ENCODE measurements at regions not wholly inside any gene's neighbourhood (a gene's known extent, or its start where the extent isn't known, plus 50 kb on each side); places are given as distances from the start of the nearest gene placed in this dataset.

DNA sequence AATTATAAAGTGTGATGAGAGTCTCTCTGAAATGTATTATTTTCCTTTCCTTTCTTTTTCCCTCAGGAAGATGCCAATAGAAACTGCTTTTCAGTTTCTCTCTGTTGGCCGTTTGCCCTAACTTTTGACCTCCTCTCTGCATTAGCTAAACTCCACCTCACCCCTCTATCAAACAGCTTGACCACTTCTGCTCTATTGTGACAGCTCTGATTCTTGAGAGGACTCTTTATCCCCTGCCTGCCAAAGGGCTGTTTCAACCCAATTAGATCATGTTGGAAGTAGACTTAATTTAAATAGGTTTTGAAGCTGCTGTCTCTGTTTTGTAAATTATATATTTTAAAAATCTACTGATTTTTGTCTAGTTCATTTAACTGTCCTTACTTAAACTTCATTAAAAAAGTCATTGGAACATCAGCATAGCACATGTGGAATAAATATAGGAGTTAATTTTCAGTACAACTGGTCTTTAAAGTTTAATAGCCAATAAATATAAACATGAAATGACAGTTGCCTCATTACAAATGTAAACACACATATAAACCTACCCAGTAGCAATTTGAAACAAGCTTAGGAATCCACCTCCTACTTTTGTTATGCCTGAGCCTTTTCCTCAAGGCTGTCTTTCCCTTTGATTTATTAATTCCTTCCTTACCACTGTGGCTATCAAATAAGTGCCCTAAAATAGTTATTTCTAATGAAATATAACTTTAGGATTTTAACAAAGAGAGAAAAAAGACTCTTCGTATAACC, 152.0 kb downstream of the CHRM3 start:
- Mint-ChIP-seq H3K9me3 (peaks cover 0 to 15% (median 6%) of the 10 kb centered on the region in 7 donors), H3K4me1 (peaks cover 6% of the 10 kb centered on the region), H3K27me3 (ENCODE audit: low read depth in 3 of 3) (no peaks in the 10 kb centered on the region), H3K27ac (no peak overlapping the region), H3K36me3 (no peaks in the 10 kb centered on the region), H3K4me3 (no peak overlapping the region)
- peaks cover 0 to 2% of the 10 kb centered on the region in 2 donors for H3K9me3 ChIP-seq (replicated peaks in 1 of 2; ENCODE audit: control insufficient read depth in 1 of 2, insufficient read depth in 1 of 2, low read length in 2 of 2)
- TF ChIP-seq, protein P1, sequence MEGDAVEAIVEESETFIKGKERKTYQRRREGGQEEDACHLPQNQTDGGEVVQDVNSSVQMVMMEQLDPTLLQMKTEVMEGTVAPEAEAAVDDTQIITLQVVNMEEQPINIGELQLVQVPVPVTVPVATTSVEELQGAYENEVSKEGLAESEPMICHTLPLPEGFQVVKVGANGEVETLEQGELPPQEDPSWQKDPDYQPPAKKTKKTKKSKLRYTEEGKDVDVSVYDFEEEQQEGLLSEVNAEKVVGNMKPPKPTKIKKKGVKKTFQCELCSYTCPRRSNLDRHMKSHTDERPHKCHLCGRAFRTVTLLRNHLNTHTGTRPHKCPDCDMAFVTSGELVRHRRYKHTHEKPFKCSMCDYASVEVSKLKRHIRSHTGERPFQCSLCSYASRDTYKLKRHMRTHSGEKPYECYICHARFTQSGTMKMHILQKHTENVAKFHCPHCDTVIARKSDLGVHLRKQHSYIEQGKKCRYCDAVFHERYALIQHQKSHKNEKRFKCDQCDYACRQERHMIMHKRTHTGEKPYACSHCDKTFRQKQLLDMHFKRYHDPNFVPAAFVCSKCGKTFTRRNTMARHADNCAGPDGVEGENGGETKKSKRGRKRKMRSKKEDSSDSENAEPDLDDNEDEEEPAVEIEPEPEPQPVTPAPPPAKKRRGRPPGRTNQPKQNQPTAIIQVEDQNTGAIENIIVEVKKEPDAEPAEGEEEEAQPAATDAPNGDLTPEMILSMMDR (IDR thresholded peaks at IDR 0.05): no peak
- no peak overlapping the region for H3K4me3 ChIP-seq (replicated peaks in 1 of 3; ENCODE audit: low read depth in 2 of 3, low read length in 3 of 3)
- WGBS (ENCODE audit: insufficient coverage): 0% methylated on average over 1 of the region's 2 CpGs
- intact Hi-C loops (cut with micrococcal nuclease): no loop called here
- H3K4me1 ChIP-seq (ENCODE audit: control insufficient read depth in 1 of 2, insufficient read depth in 2 of 2, low read length in 2 of 2): no peaks in the 10 kb centered on the region
- no peaks in the 10 kb centered on the region for H4K20me1 ChIP-seq (ENCODE audit: insufficient read depth, low read length)
- no peaks in the 10 kb centered on the region for H3K79me2 ChIP-seq (ENCODE audit: insufficient read depth, low read length)
- H3K27ac ChIP-seq (ENCODE audit: low read depth in 1 of 2, low read length in 2 of 2): no peak overlapping the region
- no peak overlapping the region for H2AFZ ChIP-seq (ENCODE audit: insufficient read depth, low read depth, low read length, poor library complexity, severe bottlenecking)
- no peak overlapping the region for H3K4me2 ChIP-seq (replicated peaks; ENCODE audit: extremely low read depth, low read length, poor library complexity, severe bottlenecking)
- no peak overlapping the region for H3K9ac ChIP-seq (ENCODE audit: insufficient read depth, low read length, poor library complexity, severe bottlenecking)
- no peaks in the 10 kb centered on the region for H3K27me3 ChIP-seq (ENCODE audit: control insufficient read depth in 2 of 2, insufficient read depth in 2 of 2, low read length in 2 of 2)
- no peak for DNase-seq
- no peaks in the 10 kb centered on the region for H3K36me3 ChIP-seq (replicated peaks in 1 of 2; ENCODE audit: control insufficient read depth in 1 of 2, insufficient read depth in 2 of 2, low read length in 2 of 2)

GRCh38 chr1:239539051-239539450, 152.7 kb downstream of the CHRM3 start:
- no CpG with 5 or more reads among the region's 2 CpGs for WGBS (ENCODE audit: insufficient coverage)
- intact Hi-C loops (cut with micrococcal nuclease): no loop called here
- TF ChIP-seq, protein P1 (IDR thresholded peaks at IDR 0.05): no peak

More at GRCh38 chr1:239539051-239539450, 152.7 kb downstream of the CHRM3 start:
- Histone ChIP-seq H3K36me3 (replicated peaks in 1 of 2; ENCODE audit: control insufficient read depth in 1 of 2, insufficient read depth in 2 of 2, low read length in 2 of 2) (no peaks in the 10 kb centered on the region), H3K9me3 (replicated peaks in 1 of 2; ENCODE audit: control insufficient read depth in 1 of 2, insufficient read depth in 1 of 2, low read length in 2 of 2) (no peaks in the 10 kb centered on the region), H3K79me2 (ENCODE audit: insufficient read depth, low read length) (no peaks in the 10 kb centered on the region), H3K4me2 (replicated peaks; ENCODE audit: extremely low read depth, low read length, poor library complexity, severe bottlenecking) (no peak overlapping the region), H3K27me3 (ENCODE audit: control insufficient read depth in 2 of 2, insufficient read depth in 2 of 2, low read length in 2 of 2) (no peaks in the 10 kb centered on the region), H4K20me1 (ENCODE audit: insufficient read depth, low read length) (no peaks in the 10 kb centered on the region), H3K4me1 (ENCODE audit: control insufficient read depth in 1 of 2, insufficient read depth in 2 of 2, low read length in 2 of 2) (no peaks in the 10 kb centered on the region), H3K4me3 (replicated peaks in 1 of 3; ENCODE audit: low read depth in 2 of 3, low read length in 3 of 3) (no peak overlapping the region), H2AFZ (ENCODE audit: insufficient read depth, low read depth, low read length, poor library complexity, severe bottlenecking) (no peak overlapping the region), H3K9ac (ENCODE audit: insufficient read depth, low read length, poor library complexity, severe bottlenecking) (no peak overlapping the region), H3K27ac (ENCODE audit: low read depth in 1 of 2, low read length in 2 of 2) (no peak overlapping the region)
- DNase-seq: no peak
- Mint-ChIP-seq H3K36me3 (no peaks in the 10 kb centered on the region), H3K27me3 (ENCODE audit: low read depth in 3 of 3) (no peaks in the 10 kb centered on the region), H3K9me3 (peaks cover 2 to 13% (median 6%) of the 10 kb centered on the region in 7 donors), H3K27ac (no peak overlapping the region), H3K4me1 (peaks cover 6% of the 10 kb centered on the region), H3K4me3 (no peak overlapping the region)

All from CD14-positive monocyte (primary cell).